ENCODE measurements at regions not wholly inside any gene's neighbourhood (a gene's known extent, or its start where the extent isn't known, plus 50 kb on each side); places are given as distances from the start of the nearest gene placed in this dataset.

DNA sequence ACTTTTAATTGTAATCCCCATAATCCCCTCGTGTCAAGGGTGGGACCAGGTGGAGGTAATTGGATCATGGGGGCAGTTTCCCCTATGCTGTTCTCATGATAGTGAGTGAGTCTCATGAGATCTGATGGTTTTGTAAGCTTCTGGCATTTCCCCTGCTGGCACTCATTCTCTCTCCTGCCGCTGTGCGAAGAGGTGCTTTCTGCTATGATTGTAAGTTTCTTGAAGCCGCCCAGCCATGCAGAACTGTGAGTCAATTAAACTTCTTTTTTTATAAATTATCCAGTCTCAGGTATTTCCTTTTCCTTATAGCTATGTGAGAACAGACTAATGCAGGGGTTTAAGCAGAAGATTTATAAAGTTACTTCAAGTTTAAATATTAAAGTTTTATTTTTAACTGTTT, 655.2 kb downstream of the EPHA4 start:
- no peak overlapping the region for H3K27ac Mint-ChIP-seq (ENCODE audit: low read depth, unreplicated experiment)
- H3K4me3 Mint-ChIP-seq (ENCODE audit: unreplicated experiment) = no peak overlapping the region
- DNase-seq (ENCODE audit: unreplicated experiment) = no peak
- ChIA-PET POLR2A (no interaction called here), CTCF (no interaction called here)
- intact Hi-C loops (cut with micrococcal nuclease) = no loop called here
- BruUV-seq (replicated peaks) = no TSS peak
- no peaks in the 10 kb centered on the region for H3K27me3 Mint-ChIP-seq (ENCODE audit: insufficient read depth, unreplicated experiment)
- no peaks in the 10 kb centered on the region for H3K36me3 Mint-ChIP-seq (ENCODE audit: insufficient read depth, unreplicated experiment)
- TF ChIP-seq, protein P1, sequence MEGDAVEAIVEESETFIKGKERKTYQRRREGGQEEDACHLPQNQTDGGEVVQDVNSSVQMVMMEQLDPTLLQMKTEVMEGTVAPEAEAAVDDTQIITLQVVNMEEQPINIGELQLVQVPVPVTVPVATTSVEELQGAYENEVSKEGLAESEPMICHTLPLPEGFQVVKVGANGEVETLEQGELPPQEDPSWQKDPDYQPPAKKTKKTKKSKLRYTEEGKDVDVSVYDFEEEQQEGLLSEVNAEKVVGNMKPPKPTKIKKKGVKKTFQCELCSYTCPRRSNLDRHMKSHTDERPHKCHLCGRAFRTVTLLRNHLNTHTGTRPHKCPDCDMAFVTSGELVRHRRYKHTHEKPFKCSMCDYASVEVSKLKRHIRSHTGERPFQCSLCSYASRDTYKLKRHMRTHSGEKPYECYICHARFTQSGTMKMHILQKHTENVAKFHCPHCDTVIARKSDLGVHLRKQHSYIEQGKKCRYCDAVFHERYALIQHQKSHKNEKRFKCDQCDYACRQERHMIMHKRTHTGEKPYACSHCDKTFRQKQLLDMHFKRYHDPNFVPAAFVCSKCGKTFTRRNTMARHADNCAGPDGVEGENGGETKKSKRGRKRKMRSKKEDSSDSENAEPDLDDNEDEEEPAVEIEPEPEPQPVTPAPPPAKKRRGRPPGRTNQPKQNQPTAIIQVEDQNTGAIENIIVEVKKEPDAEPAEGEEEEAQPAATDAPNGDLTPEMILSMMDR (IDR thresholded peaks at IDR 0.05; ENCODE audit: unreplicated experiment) = no peak
- no peaks in the 10 kb centered on the region for H3K4me1 Mint-ChIP-seq (ENCODE audit: insufficient read depth, unreplicated experiment)
- H3K9me3 Mint-ChIP-seq (ENCODE audit: unreplicated experiment) = no peaks in the 10 kb centered on the region

DNA sequence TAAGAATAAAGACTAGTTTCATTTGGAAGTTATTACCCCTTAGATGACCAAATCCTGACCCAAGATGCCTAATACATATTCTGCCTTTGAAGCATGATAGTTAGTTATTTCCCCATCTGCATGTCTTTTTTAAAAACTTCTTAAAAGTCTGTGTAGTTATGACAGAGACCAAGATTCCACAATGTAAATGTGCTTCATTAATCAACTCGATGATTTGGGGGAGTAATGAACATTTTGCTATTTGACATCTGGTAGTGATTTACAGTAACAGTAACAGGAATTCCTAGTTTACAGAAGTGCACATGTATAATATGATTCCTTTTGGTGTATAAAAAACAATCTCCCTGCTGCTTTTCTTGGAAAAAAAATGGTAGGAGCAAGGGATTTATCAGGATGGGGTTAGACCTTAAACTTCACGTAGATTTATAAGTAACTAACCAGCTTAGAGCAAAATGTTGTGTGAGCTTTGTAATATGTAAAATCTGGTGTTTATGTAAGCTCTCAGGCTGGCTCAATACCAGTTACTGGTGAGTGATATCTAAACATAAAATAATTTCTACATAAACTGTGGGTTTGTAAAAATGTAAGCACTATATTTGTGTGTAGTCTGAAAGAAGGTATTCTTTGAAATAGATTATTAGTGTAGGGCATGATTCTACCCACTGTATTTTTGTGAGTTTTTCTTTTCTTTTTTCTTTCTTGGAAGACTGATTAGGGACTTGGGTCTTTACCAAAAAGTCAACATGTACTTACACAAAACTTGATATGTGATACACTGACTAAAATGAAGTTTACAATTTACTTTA, 641.6 kb downstream of the EPHA4 start:
- TF ChIP-seq, protein P1 (IDR thresholded peaks at IDR 0.05; ENCODE audit: unreplicated experiment) = no peak
- Mint-ChIP-seq H3K36me3 (ENCODE audit: insufficient read depth, unreplicated experiment) (peaks cover 5% of the 10 kb centered on the region), H3K4me3 (ENCODE audit: unreplicated experiment) (no peak overlapping the region), H3K27ac (ENCODE audit: low read depth, unreplicated experiment) (no peak overlapping the region), H3K9me3 (ENCODE audit: unreplicated experiment) (peaks cover 19% of the 10 kb centered on the region), H3K4me1 (ENCODE audit: insufficient read depth, unreplicated experiment) (no peaks in the 10 kb centered on the region), H3K27me3 (ENCODE audit: insufficient read depth, unreplicated experiment) (no peaks in the 10 kb centered on the region)
- ChIA-PET POLR2A (no interaction called here), CTCF (no interaction called here)
- no TSS peak for BruUV-seq (replicated peaks)
- intact Hi-C loops (cut with micrococcal nuclease) = no loop called here
- DNase-seq (ENCODE audit: unreplicated experiment) = no peak

DNA sequence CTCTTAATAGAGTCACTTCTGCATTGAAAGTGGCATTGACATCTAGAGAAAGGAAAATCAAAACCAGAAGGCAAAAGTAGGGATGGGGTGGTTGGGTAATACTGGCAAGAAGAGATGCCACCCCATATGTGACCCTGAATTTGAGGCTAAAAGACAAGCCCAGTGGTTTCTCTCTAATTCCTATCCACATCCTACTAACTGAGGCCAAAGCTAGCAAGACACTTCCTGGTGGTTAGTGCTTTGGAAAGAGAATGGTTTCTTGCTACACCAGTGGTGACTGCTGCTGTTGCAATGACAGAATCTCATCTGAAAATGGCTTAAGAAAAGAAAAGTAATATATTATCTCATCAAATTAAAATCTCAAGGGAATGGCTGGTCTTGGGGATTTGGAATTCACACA, 640.6 kb downstream of the EPHA4 start:
- TF ChIP-seq, protein P1 (IDR thresholded peaks at IDR 0.05; ENCODE audit: unreplicated experiment) = no peak
- H3K27ac Mint-ChIP-seq (ENCODE audit: low read depth, unreplicated experiment) = no peak overlapping the region
- H3K4me1 Mint-ChIP-seq (ENCODE audit: insufficient read depth, unreplicated experiment) = no peaks in the 10 kb centered on the region
- peaks cover 19% of the 10 kb centered on the region for H3K9me3 Mint-ChIP-seq (ENCODE audit: unreplicated experiment)
- no peak overlapping the region for H3K4me3 Mint-ChIP-seq (ENCODE audit: unreplicated experiment)
- BruUV-seq (replicated peaks) = no TSS peak
- intact Hi-C loops (cut with micrococcal nuclease) = no loop called here
- ChIA-PET POLR2A (no interaction called here), CTCF (no interaction called here)
- DNase-seq (ENCODE audit: unreplicated experiment) = no peak
- no peaks in the 10 kb centered on the region for H3K27me3 Mint-ChIP-seq (ENCODE audit: insufficient read depth, unreplicated experiment)
- peaks cover 5% of the 10 kb centered on the region for H3K36me3 Mint-ChIP-seq (ENCODE audit: insufficient read depth, unreplicated experiment)

DNA sequence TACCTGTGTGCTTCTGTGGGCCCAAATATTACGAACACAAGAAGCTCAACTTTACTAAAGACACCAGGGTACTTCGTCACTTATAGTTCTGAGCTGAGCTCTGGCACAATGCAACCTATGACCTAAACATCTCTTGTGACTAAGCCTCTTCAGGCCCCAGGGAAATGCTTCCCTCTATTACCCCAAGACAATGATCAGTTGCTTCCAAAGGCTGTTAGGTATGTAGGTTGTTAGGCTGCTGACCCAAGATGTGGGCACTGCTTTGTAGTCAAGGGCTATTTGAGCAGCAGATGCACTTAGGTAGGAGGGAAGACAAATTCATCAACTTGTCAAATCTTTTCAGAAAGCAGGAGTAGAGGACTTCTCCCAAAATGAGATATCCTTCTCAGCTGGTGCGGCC, 640.1 kb downstream of the EPHA4 start:
- CTCF ChIA-PET = no interaction called here
- H3K36me3 Mint-ChIP-seq (ENCODE audit: insufficient read depth, unreplicated experiment) = peaks cover 5% of the 10 kb centered on the region

More for the DNA sequence above, 640.1 kb downstream of the EPHA4 start:
- intact Hi-C loops (cut with micrococcal nuclease) = no loop called here
- no TSS peak for BruUV-seq (replicated peaks)
- DNase-seq (ENCODE audit: unreplicated experiment) = no peak
- H3K4me3 Mint-ChIP-seq (ENCODE audit: unreplicated experiment) = no peak overlapping the region
- no peaks in the 10 kb centered on the region for H3K27me3 Mint-ChIP-seq (ENCODE audit: insufficient read depth, unreplicated experiment)
- peaks cover 13% of the 10 kb centered on the region for H3K9me3 Mint-ChIP-seq (ENCODE audit: unreplicated experiment)
- TF ChIP-seq, protein P1 (IDR thresholded peaks at IDR 0.05; ENCODE audit: unreplicated experiment) = no peak
- POLR2A ChIA-PET = no interaction called here
- no peaks in the 10 kb centered on the region for H3K4me1 Mint-ChIP-seq (ENCODE audit: insufficient read depth, unreplicated experiment)
- no peak overlapping the region for H3K27ac Mint-ChIP-seq (ENCODE audit: low read depth, unreplicated experiment)
